ENCODE measurements at regions not wholly inside any gene's neighbourhood (a gene's known extent, or its start where the extent isn't known, plus 50 kb on each side); places are given as distances from the start of the nearest gene placed in this dataset.

DNA sequence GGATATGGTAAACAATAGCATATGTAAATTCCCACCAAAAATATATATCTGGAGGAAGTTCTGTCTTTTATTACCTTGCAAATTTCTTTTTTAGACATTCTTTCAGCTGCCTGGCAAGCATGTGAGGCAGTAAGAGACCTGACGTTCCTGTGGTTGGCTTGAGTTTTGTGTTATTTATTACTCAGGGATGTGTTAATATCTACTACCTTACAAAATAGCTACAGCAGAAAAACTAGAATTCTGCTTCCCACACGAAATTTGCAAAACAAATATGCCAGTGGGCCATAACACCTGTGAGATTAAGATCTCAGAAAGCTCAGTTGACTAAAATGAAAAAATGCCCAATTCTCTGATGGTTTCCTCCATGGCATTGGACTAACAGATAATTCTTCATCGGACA is 274.2 kb downstream of the TMEM167A start:
- TF ChIP-seq FOXM1 (IDR thresholded peaks at IDR 0.05; ENCODE audit: low read depth, low read length) (no peak), POLR2A (IDR thresholded peaks at IDR 0.05; ENCODE audit: low read depth, low read length) (no peak), TCF3 (IDR thresholded peaks at IDR 0.05; ENCODE audit: borderline replicate concordance, insufficient read depth, low read depth, low read length) (no peak), NRF1 (conservative IDR thresholded peaks at IDR 0.05; ENCODE audit: low read depth, low read length) (no peak), ZNF274 (IDR thresholded peaks at IDR 0.05; ENCODE audit: insufficient read depth, insufficient read length) (no peak), YY1 (IDR thresholded peaks at IDR 0.05; ENCODE audit: low read depth, low read length) (no peak), SMC3 (IDR thresholded peaks at IDR 0.05; ENCODE audit: borderline replicate concordance, low read length) (no peak), NFYB (IDR thresholded peaks at IDR 0.05; ENCODE audit: insufficient read depth, low read depth, low read length) (no peak), TCF12 (IDR thresholded peaks at IDR 0.05; ENCODE audit: low read depth, low read length) (no peak)
- TF ChIP-seq, protein P1, sequence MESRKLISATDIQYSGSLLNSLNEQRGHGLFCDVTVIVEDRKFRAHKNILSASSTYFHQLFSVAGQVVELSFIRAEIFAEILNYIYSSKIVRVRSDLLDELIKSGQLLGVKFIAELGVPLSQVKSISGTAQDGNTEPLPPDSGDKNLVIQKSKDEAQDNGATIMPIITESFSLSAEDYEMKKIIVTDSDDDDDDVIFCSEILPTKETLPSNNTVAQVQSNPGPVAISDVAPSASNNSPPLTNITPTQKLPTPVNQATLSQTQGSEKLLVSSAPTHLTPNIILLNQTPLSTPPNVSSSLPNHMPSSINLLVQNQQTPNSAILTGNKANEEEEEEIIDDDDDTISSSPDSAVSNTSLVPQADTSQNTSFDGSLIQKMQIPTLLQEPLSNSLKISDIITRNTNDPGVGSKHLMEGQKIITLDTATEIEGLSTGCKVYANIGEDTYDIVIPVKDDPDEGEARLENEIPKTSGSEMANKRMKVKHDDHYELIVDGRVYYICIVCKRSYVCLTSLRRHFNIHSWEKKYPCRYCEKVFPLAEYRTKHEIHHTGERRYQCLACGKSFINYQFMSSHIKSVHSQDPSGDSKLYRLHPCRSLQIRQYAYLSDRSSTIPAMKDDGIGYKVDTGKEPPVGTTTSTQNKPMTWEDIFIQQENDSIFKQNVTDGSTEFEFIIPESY (IDR thresholded peaks at IDR 0.05): no peak
- TF ChIP-seq, protein P2, sequence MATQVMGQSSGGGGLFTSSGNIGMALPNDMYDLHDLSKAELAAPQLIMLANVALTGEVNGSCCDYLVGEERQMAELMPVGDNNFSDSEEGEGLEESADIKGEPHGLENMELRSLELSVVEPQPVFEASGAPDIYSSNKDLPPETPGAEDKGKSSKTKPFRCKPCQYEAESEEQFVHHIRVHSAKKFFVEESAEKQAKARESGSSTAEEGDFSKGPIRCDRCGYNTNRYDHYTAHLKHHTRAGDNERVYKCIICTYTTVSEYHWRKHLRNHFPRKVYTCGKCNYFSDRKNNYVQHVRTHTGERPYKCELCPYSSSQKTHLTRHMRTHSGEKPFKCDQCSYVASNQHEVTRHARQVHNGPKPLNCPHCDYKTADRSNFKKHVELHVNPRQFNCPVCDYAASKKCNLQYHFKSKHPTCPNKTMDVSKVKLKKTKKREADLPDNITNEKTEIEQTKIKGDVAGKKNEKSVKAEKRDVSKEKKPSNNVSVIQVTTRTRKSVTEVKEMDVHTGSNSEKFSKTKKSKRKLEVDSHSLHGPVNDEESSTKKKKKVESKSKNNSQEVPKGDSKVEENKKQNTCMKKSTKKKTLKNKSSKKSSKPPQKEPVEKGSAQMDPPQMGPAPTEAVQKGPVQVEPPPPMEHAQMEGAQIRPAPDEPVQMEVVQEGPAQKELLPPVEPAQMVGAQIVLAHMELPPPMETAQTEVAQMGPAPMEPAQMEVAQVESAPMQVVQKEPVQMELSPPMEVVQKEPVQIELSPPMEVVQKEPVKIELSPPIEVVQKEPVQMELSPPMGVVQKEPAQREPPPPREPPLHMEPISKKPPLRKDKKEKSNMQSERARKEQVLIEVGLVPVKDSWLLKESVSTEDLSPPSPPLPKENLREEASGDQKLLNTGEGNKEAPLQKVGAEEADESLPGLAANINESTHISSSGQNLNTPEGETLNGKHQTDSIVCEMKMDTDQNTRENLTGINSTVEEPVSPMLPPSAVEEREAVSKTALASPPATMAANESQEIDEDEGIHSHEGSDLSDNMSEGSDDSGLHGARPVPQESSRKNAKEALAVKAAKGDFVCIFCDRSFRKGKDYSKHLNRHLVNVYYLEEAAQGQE (IDR thresholded peaks at IDR 0.05; ENCODE audit: low read depth, low read length): no peak
- TF ChIP-seq, protein P3, sequence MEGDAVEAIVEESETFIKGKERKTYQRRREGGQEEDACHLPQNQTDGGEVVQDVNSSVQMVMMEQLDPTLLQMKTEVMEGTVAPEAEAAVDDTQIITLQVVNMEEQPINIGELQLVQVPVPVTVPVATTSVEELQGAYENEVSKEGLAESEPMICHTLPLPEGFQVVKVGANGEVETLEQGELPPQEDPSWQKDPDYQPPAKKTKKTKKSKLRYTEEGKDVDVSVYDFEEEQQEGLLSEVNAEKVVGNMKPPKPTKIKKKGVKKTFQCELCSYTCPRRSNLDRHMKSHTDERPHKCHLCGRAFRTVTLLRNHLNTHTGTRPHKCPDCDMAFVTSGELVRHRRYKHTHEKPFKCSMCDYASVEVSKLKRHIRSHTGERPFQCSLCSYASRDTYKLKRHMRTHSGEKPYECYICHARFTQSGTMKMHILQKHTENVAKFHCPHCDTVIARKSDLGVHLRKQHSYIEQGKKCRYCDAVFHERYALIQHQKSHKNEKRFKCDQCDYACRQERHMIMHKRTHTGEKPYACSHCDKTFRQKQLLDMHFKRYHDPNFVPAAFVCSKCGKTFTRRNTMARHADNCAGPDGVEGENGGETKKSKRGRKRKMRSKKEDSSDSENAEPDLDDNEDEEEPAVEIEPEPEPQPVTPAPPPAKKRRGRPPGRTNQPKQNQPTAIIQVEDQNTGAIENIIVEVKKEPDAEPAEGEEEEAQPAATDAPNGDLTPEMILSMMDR (IDR thresholded peaks at IDR 0.05 in 2 of 3, conservative IDR thresholded peaks at IDR 0.05 in 1 of 3; ENCODE audit: control insufficient read depth in 2 of 3, extremely low read depth in 1 of 3, insufficient read depth in 1 of 3, low read depth in 3 of 3, low read length in 3 of 3): no peak
- TF ChIP-seq, protein P4, sequence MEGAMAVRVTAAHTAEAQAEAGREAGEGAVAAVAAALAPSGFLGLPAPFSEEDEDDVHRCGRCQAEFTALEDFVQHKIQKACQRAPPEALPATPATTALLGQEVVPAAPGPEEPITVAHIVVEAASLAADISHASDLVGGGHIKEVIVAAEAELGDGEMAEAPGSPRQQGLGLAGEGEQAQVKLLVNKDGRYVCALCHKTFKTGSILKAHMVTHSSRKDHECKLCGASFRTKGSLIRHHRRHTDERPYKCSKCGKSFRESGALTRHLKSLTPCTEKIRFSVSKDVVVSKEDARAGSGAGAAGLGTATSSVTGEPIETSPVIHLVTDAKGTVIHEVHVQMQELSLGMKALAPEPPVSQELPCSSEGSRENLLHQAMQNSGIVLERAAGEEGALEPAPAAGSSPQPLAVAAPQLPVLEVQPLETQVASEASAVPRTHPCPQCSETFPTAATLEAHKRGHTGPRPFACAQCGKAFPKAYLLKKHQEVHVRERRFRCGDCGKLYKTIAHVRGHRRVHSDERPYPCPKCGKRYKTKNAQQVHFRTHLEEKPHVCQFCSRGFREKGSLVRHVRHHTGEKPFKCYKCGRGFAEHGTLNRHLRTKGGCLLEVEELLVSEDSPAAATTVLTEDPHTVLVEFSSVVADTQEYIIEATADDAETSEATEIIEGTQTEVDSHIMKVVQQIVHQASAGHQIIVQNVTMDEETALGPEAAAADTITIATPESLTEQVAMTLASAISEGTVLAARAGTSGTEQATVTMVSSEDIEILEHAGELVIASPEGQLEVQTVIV (IDR thresholded peaks at IDR 0.05; ENCODE audit: borderline replicate concordance, partially characterized antibody): no peak
- TF ChIP-seq, protein P5, sequence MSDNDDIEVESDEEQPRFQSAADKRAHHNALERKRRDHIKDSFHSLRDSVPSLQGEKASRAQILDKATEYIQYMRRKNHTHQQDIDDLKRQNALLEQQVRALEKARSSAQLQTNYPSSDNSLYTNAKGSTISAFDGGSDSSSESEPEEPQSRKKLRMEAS (IDR thresholded peaks at IDR 0.05; ENCODE audit: low read depth, low read length): no peak

Measured in GM12878 (cell line).